SK-N-SH (cell line): ENCODE measurements at regions not wholly inside any gene's neighbourhood (a gene's known extent, or its start where the extent isn't known, plus 50 kb on each side); places are given as distances from the start of the nearest gene placed in this dataset.

Experiments
- CTCF ChIP-seq: fragments of 200-600 bp; sonication (generic); IDR thresholded peaks from 2 replicates; pipeline ENCODE4 v1.6.1; 2017; ENCODE audit warnings: antibody characterized with exemption, mild to moderate bottlenecking, moderate library complexity
- EP300 ChIP-seq, 2 experiments: IDR thresholded peaks; 2 replicates each; pipeline versions ENCODE4 v1.4.0 to v1.6.1; 2012; ENCODE audit warnings: borderline replicate concordance in 1 of 2, low read depth in 1 of 2, low read length in 1 of 2
- FOXJ3 ChIP-seq: sonication (generic); formaldehyde crosslinking; IDR thresholded peaks from 2 replicates; pipeline ENCODE4 v1.5.1; 2020; ENCODE audit warnings: mild to moderate bottlenecking, missing genetic modification reagents
- GATA2 ChIP-seq: sonication (generic); formaldehyde crosslinking; IDR thresholded peaks from 2 replicates; pipeline ENCODE4 v1.5.0; 2020; ENCODE audit warnings: mild to moderate bottlenecking, missing genetic modification reagents
- MEF2A ChIP-seq: IDR thresholded peaks from 2 replicates; pipeline ENCODE4 v1.4.0; 2012; ENCODE audit warnings: low read depth, borderline replicate concordance
- POLR2AphosphoS5 ChIP-seq: IDR thresholded peaks from 2 replicates; pipeline ENCODE4 v1.6.1; 2012; ENCODE audit warnings: low read depth, low read length
- REST ChIP-seq: IDR thresholded peaks from 2 replicates; pipeline ENCODE4 v1.6.1; 2012; ENCODE audit warnings: mild to moderate bottlenecking, low read depth, low read length, moderate library complexity
- RFX5 ChIP-seq: IDR thresholded peaks from 2 replicates; pipeline ENCODE4 v1.6.1; 2012; ENCODE audit warnings: mild to moderate bottlenecking, improper control_type of control experiment, low read length
- RXRA ChIP-seq: IDR thresholded peaks from 2 replicates; pipeline ENCODE4 v1.4.0; 2012; ENCODE audit warnings: low read depth, mild to moderate bottlenecking, borderline replicate concordance
- SIN3A ChIP-seq: IDR thresholded peaks from 2 replicates; pipeline ENCODE4 v1.6.1; 2012; ENCODE audit warnings: low read depth, mild to moderate bottlenecking, low read length, moderate library complexity, borderline replicate concordance
- USF1 ChIP-seq: IDR thresholded peaks from 2 replicates; pipeline ENCODE4 v1.4.0; 2012; ENCODE audit warnings: low read depth, borderline replicate concordance
- YY1 ChIP-seq: IDR thresholded peaks from 2 replicates; pipeline ENCODE4 v1.4.0; 2012; ENCODE audit warnings: low read depth, mild to moderate bottlenecking

GRCh38 chr3:153600896-153601295 is 438.9 kb downstream of the RAP2B start:
- TF ChIP-seq REST (no peak), USF1 (no peak), CTCF (no peak), POLR2AphosphoS5 (no peak), FOXJ3 (no peak), YY1 (no peak), MEF2A (no peak), RFX5 (no peak), SIN3A (no peak), EP300 (IDR thresholded peaks at IDR 0.05; ENCODE audit: borderline replicate concordance in 1 of 2, low read depth in 1 of 2, low read length in 1 of 2) (no peak), RXRA (no peak), GATA2 (CRISPR knock-in tag) (no peak)
